ENCODE measurements at regions not wholly inside any gene's neighbourhood (a gene's known extent, or its start where the extent isn't known, plus 50 kb on each side); places are given as distances from the start of the nearest gene placed in this dataset.

DNA sequence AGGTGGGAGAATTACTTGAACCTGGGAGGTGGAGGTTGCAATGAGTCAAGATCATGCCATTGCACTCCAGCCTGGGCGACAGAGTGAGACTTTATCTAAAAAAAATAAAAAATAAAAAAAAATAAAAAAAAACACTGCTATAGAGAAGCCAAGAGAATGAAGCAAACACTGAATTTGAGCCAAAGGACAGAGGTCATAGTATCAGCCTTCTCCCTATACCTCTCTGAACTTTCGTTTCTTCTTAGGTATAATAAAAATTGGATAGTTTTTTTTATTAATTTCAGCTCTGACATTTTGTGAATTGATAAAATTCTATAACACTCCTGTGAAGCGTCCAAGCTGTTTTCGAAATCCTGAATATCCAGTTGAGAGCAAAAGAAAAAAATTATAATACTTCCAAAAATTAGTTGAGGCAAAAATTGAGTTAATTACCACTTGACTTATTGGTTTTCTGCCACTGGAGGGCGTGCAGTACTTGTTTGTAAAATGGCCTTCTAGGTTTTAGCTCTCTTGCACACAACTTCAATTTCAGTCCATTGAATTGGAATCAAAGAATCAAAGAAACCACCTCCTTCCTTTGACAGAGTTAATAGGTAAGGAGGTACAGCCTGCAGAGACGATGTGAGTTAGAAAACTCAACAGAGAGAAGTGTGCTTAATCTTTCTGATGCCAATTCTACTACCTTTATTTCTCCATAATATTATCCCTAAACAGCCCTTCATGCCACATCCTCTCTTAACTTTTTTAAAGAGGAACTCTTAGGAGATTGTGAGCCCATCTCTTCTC is 143.2 kb downstream of the BBOX1 start:
- H3K4me1 Mint-ChIP-seq = no peaks in the 10 kb centered on the region

More for the DNA sequence above, 143.2 kb downstream of the BBOX1 start:
- no peak overlapping the region for H3K4me2 ChIP-seq (replicated peaks; ENCODE audit: low read depth, low read length, poor library complexity, severe bottlenecking)
- ChIA-PET POLR2A (no interaction called here), CTCF (interaction anchor here (0.7 to 3.9 kb wide), 16 partner anchors 9 to 1343 kb away, joined by 3 to 93 read pairs (median 3); no protein-coding TSS in a partner anchor)
- H3K4me3 ChIP-seq (ENCODE audit: control extremely low read depth in 1 of 5, extremely low read depth in 1 of 5, insufficient read depth in 1 of 5, low read depth in 2 of 5, low read length in 4 of 5) = no peak overlapping the region
- intact Hi-C loops (cut with micrococcal nuclease) = loop anchor here (1.0 kb wide), 1 partner anchor 302 kb away; no protein-coding TSS in a partner anchor
- ATAC-seq (ENCODE audit: low read depth) (no peak), DNase-seq (peak; percentile 46)
- H3K4me3 Mint-ChIP-seq = no peak overlapping the region
- H3K27ac ChIP-seq (ENCODE audit: low read length in 2 of 2) = no peak overlapping the region
- H3K27ac Mint-ChIP-seq = no peak overlapping the region
- H3K27me3 Mint-ChIP-seq = peaks cover 10% of the 10 kb centered on the region
- no peaks in the 10 kb centered on the region for H3K36me3 ChIP-seq (replicated peaks in 1 of 2; ENCODE audit: control extremely low read depth in 1 of 2, control insufficient read depth in 1 of 2, extremely low read depth in 1 of 2, insufficient read depth in 2 of 2, low read length in 1 of 2)
- peaks cover 0 to 2% (median 0%) of the 10 kb centered on the region in 4 experiments for H3K27me3 ChIP-seq (replicated peaks in 1 of 4; ENCODE audit: control extremely low read depth in 1 of 4, control insufficient read depth in 3 of 4, insufficient read depth in 4 of 4, low read length in 3 of 4)
- H2AFZ ChIP-seq (ENCODE audit: insufficient read depth, low read depth, low read length, poor library complexity, severe bottlenecking) = peak overlapping the region; percentile 5
- no peaks in the 10 kb centered on the region for H3K9me3 ChIP-seq (ENCODE audit: control extremely low read depth in 1 of 3, control insufficient read depth in 2 of 3, insufficient read depth in 1 of 3, low read length in 2 of 3)
- H4K20me1 ChIP-seq (ENCODE audit: control insufficient read depth, insufficient read depth, low read length, poor library complexity, severe bottlenecking) = no peaks in the 10 kb centered on the region
- no peak overlapping the region for H3K9ac ChIP-seq (ENCODE audit: low read length)
- no peaks in the 10 kb centered on the region for H3K79me2 ChIP-seq (ENCODE audit: control insufficient read depth, insufficient read depth, low read length)
- no peaks in the 10 kb centered on the region for H3K4me1 ChIP-seq (ENCODE audit: control insufficient read depth in 2 of 2, insufficient read depth in 2 of 2, low read length in 2 of 2)
- WGBS (ENCODE audit: insufficient coverage) = no CpG with 5 or more reads among the region's 6 CpGs
- H3K9me3 Mint-ChIP-seq (ENCODE audit: insufficient read depth) = no peaks in the 10 kb centered on the region
- TF ChIP-seq EZH2 (IDR thresholded peaks at IDR 0.05; ENCODE audit: borderline replicate concordance, insufficient read depth, low read depth, low read length, poor library complexity, severe bottlenecking) (no peak), CTCF (IDR thresholded peaks at IDR 0.05) (peak; percentile 64)

Measured in B cell (primary cell).